Epithelial cell of prostate (primary cell): ENCODE measurements at regions not wholly inside any gene's neighbourhood (a gene's known extent, or its start where the extent isn't known, plus 50 kb on each side); places are given as distances from the start of the nearest gene placed in this dataset.
"Not testable (repeated sequence)": the region's sequence is repeated elsewhere in the genome, so short reads cannot be mapped to it uniquely, and the experiment has no call there.

Source experiments
- DNase-seq: peaks from one replicate; pipeline ENCODE4 v3.0.0-alpha.2; 2011; ENCODE audit warnings: low read depth, low spot score
- H3K27ac ChIP-seq: fragments of 450-650 bp; 2 replicates; pipeline ENCODE4 v1.5.1; 2017; ENCODE audit warnings: mild to moderate bottlenecking

- not testable (repeated sequence) for H3K27ac ChIP-seq, DNase-seq
Measured at GRCh38 chr4:52157071-52157470, 106.0 kb downstream of the SPATA18 start.

GRCh38 chr4:52157641-52158316 is 106.7 kb downstream of the SPATA18 start:
- no peak for DNase-seq
- no peak overlapping the region for H3K27ac ChIP-seq

- no peak for DNase-seq
- H3K27ac ChIP-seq = no peak overlapping the region
Measured at GRCh38 chr4:52160859-52161258, 109.8 kb downstream of the SPATA18 start.

GRCh38 chr4:52164116-52164515 is 113.0 kb downstream of the SPATA18 start:
- H3K27ac ChIP-seq = no peak overlapping the region
- DNase-seq = no peak

- DNase-seq = no peak
Measured at GRCh38 chr4:52172166-52172565, 121.1 kb downstream of the SPATA18 start.

GRCh38 chr4:52173470-52174045 is 122.5 kb downstream of the SPATA18 start:
- DNase-seq = no peak
- no peak overlapping the region for H3K27ac ChIP-seq

More at GRCh38 chr4:52172166-52172565, 121.1 kb downstream of the SPATA18 start:
- H3K27ac ChIP-seq = no peak overlapping the region

GRCh38 chr4:52187603-52188002 is 136.5 kb downstream of the SPATA18 start:
- no peak overlapping the region for H3K27ac ChIP-seq
- DNase-seq = no peak

- DNase-seq = no peak
- H3K27ac ChIP-seq = no peak overlapping the region
Measured at GRCh38 chr4:52192001-52192400, 140.9 kb downstream of the SPATA18 start.

- DNase-seq = no peak
- no peak overlapping the region for H3K27ac ChIP-seq
Measured at GRCh38 chr4:52192721-52193135, 141.6 kb downstream of the SPATA18 start.

GRCh38 chr4:52195869-52196268 is 144.8 kb downstream of the SPATA18 start:
- H3K27ac ChIP-seq = no peak overlapping the region
- no peak for DNase-seq

GRCh38 chr4:52196606-52197130 is 145.6 kb downstream of the SPATA18 start:
- no peak for DNase-seq
- no peak overlapping the region for H3K27ac ChIP-seq

GRCh38 chr4:52197306-52197705 is 146.2 kb downstream of the SPATA18 start:
- DNase-seq = no peak
- H3K27ac ChIP-seq = no peak overlapping the region

GRCh38 chr4:52198294-52198693 is 147.2 kb downstream of the SPATA18 start:
- H3K27ac ChIP-seq = no peak overlapping the region
- no peak for DNase-seq

GRCh38 chr4:52199574-52200338 is 148.7 kb downstream of the SPATA18 start:
- H3K27ac ChIP-seq = no peak overlapping the region
- peak; percentile 6 for DNase-seq

GRCh38 chr4:52200339-52200725 is 149.2 kb downstream of the SPATA18 start:
- DNase-seq = no peak
- no peak overlapping the region for H3K27ac ChIP-seq

- DNase-seq = no peak
- no peak overlapping the region for H3K27ac ChIP-seq
Measured at GRCh38 chr4:52201715-52202114, 150.6 kb downstream of the SPATA18 start.

GRCh38 chr4:52202251-52202779 is 151.2 kb downstream of the SPATA18 start:
- H3K27ac ChIP-seq = no peak overlapping the region
- no peak for DNase-seq

- DNase-seq = no peak
- H3K27ac ChIP-seq = no peak overlapping the region
Measured at GRCh38 chr4:52202931-52203330, 151.8 kb downstream of the SPATA18 start.

GRCh38 chr4:52203351-52203750 is 152.2 kb downstream of the SPATA18 start:
- DNase-seq = no peak
- H3K27ac ChIP-seq = no peak overlapping the region

GRCh38 chr4:52204921-52205320 is 153.8 kb downstream of the SPATA18 start:
- no peak overlapping the region for H3K27ac ChIP-seq
- no peak for DNase-seq

- not testable (repeated sequence) for DNase-seq, H3K27ac ChIP-seq
Measured at GRCh38 chr4:52207146-52207545, 156.0 kb downstream of the SPATA18 start.
